Ecto neural progenitor cell (in vitro differentiated cells): ENCODE measurements at regions not wholly inside any gene's neighbourhood (a gene's known extent, or its start where the extent isn't known, plus 50 kb on each side); places are given as distances from the start of the nearest gene placed in this dataset.
A peak's percentile ranks its signal among the peaks of the same experiment; 100 is the strongest.

Experiments used
- DNase-seq: peaks from one replicate; pipeline ENCODE4 v3.0.0-alpha.2; 2018; ENCODE audit warnings: low spot score

- no peak for DNase-seq
Observed at GRCh38 chr7:130998993-130999602, 265.1 kb upstream of the KLF14 start.

GRCh38 chr7:130999926-131000325 lies 265.9 kb upstream of the KLF14 start:
- DNase-seq = no peak

- DNase-seq = no peak
Observed at GRCh38 chr7:131000389-131000788, 266.4 kb upstream of the KLF14 start.

GRCh38 chr7:131000873-131001272 lies 266.9 kb upstream of the KLF14 start:
- DNase-seq = no peak

GRCh38 chr7:131002600-131002999 lies 268.6 kb upstream of the KLF14 start:
- no peak for DNase-seq

GRCh38 chr7:131003634-131004033 lies 269.6 kb upstream of the KLF14 start:
- no peak for DNase-seq

GRCh38 chr7:131004371-131004770 lies 270.4 kb upstream of the KLF14 start:
- no peak for DNase-seq

GRCh38 chr7:131007439-131008330 lies 273.7 kb upstream of the KLF14 start:
- peak; percentile 53 for DNase-seq

- DNase-seq = no peak
Observed at GRCh38 chr7:131008840-131009711, 275.1 kb upstream of the KLF14 start.

GRCh38 chr7:131010029-131010716 lies 276.2 kb upstream of the KLF14 start:
- DNase-seq = no peak

- DNase-seq = no peak
Observed at GRCh38 chr7:131010717-131011431, 276.9 kb upstream of the KLF14 start.

GRCh38 chr7:131011432-131011742 lies 277.4 kb upstream of the KLF14 start:
- DNase-seq = no peak

GRCh38 chr7:131011976-131012375 lies 278.0 kb upstream of the KLF14 start:
- DNase-seq = no peak

- no peak for DNase-seq
Observed at GRCh38 chr7:131012477-131013031, 278.5 kb upstream of the KLF14 start.

GRCh38 chr7:131013716-131014115 lies 279.7 kb upstream of the KLF14 start:
- no peak for DNase-seq

- no peak for DNase-seq
Observed at GRCh38 chr7:131014906-131015656, 281.1 kb upstream of the KLF14 start.

- DNase-seq = no peak
Observed at GRCh38 chr7:131015657-131015958, 281.6 kb upstream of the KLF14 start.

GRCh38 chr7:131016230-131016629 lies 282.2 kb upstream of the KLF14 start:
- DNase-seq = no peak

GRCh38 chr7:131019351-131019750 lies 285.3 kb upstream of the KLF14 start:
- no peak for DNase-seq

GRCh38 chr7:131020759-131021261 lies 286.8 kb upstream of the KLF14 start:
- no peak for DNase-seq
